BLaER1 (cell line): ENCODE measurements at regions not wholly inside any gene's neighbourhood (a gene's known extent, or its start where the extent isn't known, plus 50 kb on each side); places are given as distances from the start of the nearest gene placed in this dataset.

ENCODE experiments used
- H3K27ac ChIP-seq: shearing (Covaris generic); formaldehyde crosslinking; 2 replicates; pipeline ENCODE4 v1.8.1; 2022
- H3K27me3 ChIP-seq: shearing (Covaris generic); formaldehyde crosslinking; 2 replicates; pipeline ENCODE4 v1.8.1; 2022
- H3K36me3 ChIP-seq: shearing (Covaris generic); formaldehyde crosslinking; 2 replicates; pipeline ENCODE4 v1.8.1; 2022
- H3K4me1 ChIP-seq: shearing (Covaris generic); formaldehyde crosslinking; 2 replicates; pipeline ENCODE4 v1.8.1; 2022
- H3K4me2 ChIP-seq: shearing (Covaris generic); formaldehyde crosslinking; 2 replicates; pipeline ENCODE4 v1.8.1; 2022
- H3K4me3 ChIP-seq: shearing (Covaris generic); formaldehyde crosslinking; 2 replicates; pipeline ENCODE4 v1.8.1; 2022
- H3K9ac ChIP-seq: shearing (Covaris generic); formaldehyde crosslinking; 2 replicates; pipeline ENCODE4 v1.8.1; 2022
- H3K9me3 ChIP-seq: shearing (Covaris generic); formaldehyde crosslinking; 2 replicates; pipeline ENCODE4 v1.8.1; 2022
- H4K20me1 ChIP-seq: shearing (Covaris generic); formaldehyde crosslinking; 2 replicates; pipeline ENCODE4 v1.8.1; 2022
- Cebpa-rat ChIP-seq: shearing (Covaris generic); IDR thresholded peaks from 2 replicates; pipeline ENCODE4 v1.8.1; 2022

DNA sequence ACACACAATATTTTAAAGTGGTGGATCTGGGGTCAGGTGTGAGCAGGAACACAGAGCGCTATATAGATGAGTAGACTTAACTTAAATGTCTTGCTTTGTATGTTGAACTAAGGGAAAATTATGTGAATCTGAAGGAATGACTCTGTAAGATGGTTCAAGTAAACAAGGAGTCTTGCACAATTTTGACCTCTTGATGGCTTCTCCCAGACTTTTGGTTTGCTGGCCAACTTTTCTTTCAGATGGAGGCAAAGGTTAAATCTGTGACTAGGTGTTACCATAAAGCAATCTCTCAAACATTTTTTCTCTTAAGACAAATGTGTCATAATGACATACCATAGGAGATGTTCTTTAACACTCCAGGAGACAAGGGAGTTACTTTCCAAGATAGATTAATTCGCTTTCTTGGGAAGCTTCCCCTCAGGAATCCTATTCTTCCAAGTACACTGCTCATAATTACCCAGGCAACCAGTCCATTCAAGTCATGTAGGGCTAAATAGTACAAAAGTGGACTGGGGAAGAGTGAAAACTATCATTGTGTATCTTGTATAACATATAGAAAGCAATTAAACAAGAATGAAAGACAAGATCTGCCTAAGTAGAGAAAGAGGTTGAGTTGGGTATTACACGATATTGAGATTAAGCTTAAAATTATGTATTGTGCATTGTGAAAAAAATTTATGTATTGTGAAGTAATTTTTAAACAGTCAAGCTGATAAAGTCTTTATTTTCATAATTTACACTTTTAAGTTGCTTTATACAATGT, 60.3 kb upstream of the SLC27A6 start:
- no peak overlapping the region for H3K9ac ChIP-seq
- H3K9me3 ChIP-seq = no peaks in the 10 kb centered on the region
- H3K4me3 ChIP-seq = no peak overlapping the region
- no peaks in the 10 kb centered on the region for H3K27me3 ChIP-seq
- no peak overlapping the region for H3K27ac ChIP-seq
- no peaks in the 10 kb centered on the region for H3K36me3 ChIP-seq
- H4K20me1 ChIP-seq = no peaks in the 10 kb centered on the region
- no peak for TF ChIP-seq Cebpa-rat
- H3K4me1 ChIP-seq = no peaks in the 10 kb centered on the region
- H3K4me2 ChIP-seq = no peak overlapping the region

DNA sequence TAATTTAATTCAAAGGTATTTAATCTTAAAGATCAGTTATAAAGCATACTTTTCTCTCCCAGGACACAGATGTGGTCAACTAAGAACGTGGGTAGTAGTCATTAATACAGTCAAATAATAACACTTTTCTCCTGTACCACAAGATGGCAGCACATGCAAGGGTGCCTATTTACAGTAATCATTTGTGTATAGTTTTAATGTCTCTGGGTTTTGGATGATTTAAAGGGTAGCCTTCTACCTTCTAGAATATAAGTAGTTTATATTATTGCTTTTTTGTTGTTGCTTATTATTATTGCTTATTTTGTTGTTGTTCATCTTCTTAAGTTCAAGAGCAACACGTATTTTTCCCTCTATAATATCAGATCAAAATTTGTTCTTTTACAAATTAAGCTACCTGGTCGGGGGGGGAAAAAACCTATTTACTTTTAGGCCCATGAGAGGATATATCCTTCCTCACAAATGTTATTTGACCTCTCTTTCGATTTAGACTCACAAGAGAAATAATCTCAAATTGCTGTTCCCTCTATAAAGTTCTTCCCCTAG, 59.6 kb upstream of the SLC27A6 start:
- no peaks in the 10 kb centered on the region for H3K36me3 ChIP-seq

GRCh38 chr5:128913551-128913950, 51.7 kb upstream of the SLC27A6 start:
- Histone ChIP-seq H3K4me1 (no peaks in the 10 kb centered on the region), H3K9ac (no peak overlapping the region), H3K9me3 (no peaks in the 10 kb centered on the region), H4K20me1 (no peaks in the 10 kb centered on the region), H3K4me2 (no peak overlapping the region), H3K4me3 (no peak overlapping the region), H3K27ac (no peak overlapping the region), H3K36me3 (no peaks in the 10 kb centered on the region), H3K27me3 (no peaks in the 10 kb centered on the region)
- TF ChIP-seq Cebpa-rat = no peak

More for the DNA sequence above, 59.6 kb upstream of the SLC27A6 start:
- no peak overlapping the region for H3K27ac ChIP-seq
- H3K4me2 ChIP-seq = no peak overlapping the region
- no peaks in the 10 kb centered on the region for H3K9me3 ChIP-seq
- no peaks in the 10 kb centered on the region for H4K20me1 ChIP-seq
- no peak overlapping the region for H3K4me3 ChIP-seq
- no peaks in the 10 kb centered on the region for H3K4me1 ChIP-seq
- H3K9ac ChIP-seq = no peak overlapping the region
- no peak for TF ChIP-seq Cebpa-rat
- no peaks in the 10 kb centered on the region for H3K27me3 ChIP-seq
